Fibroblast of lung (primary cell): ENCODE measurements at regions not wholly inside any gene's neighbourhood (a gene's known extent, or its start where the extent isn't known, plus 50 kb on each side); places are given as distances from the start of the nearest gene placed in this dataset.

ENCODE experiments used
- DNase-seq, 2 donors: peaks; one replicate each; pipeline versions ENCODE4 v3.0.0 to v3.0.0-alpha.2; 2010; ENCODE audit warnings: low read depth in 2 of 2
- H2AFZ ChIP-seq: 2 replicates; pipeline ENCODE4 v1.5.1; 2012; ENCODE audit warnings: low read length, control low read depth, inconsistent platforms
- H3K27ac ChIP-seq: 2 replicates; pipeline ENCODE4 v1.5.1; 2011; ENCODE audit warnings: low read length, control low read depth; ENCODE audit not compliant: insufficient read depth
- H3K27me3 ChIP-seq: 2 replicates; pipeline ENCODE4 v1.5.1; 2011; ENCODE audit warnings: mild to moderate bottlenecking, low read length; ENCODE audit not compliant: control insufficient read depth, insufficient read depth
- H3K36me3 ChIP-seq: 2 replicates; pipeline ENCODE4 v1.5.1; 2011; ENCODE audit warnings: low read length; ENCODE audit not compliant: control insufficient read depth, insufficient read depth
- H3K4me1 ChIP-seq: 2 replicates; pipeline ENCODE4 v1.5.1; 2011; ENCODE audit warnings: low read length; ENCODE audit not compliant: control insufficient read depth, insufficient read depth; ENCODE audit errors: extremely low read depth
- H3K4me2 ChIP-seq: 2 replicates; pipeline ENCODE4 v1.5.1; 2011; ENCODE audit warnings: low read length, control low read depth; ENCODE audit not compliant: insufficient read depth; ENCODE audit errors: extremely low read depth
- H3K4me3 ChIP-seq, 4 experiments: fragments of 200-600 bp in 1 of 4; sonication (generic) in 1 of 4; replicated peaks in 1 of 4; 2 replicates each; pipeline ENCODE4 v1.5.1; 2011 to 2016; ENCODE audit warnings: low read length in 4 of 4, low read depth in 3 of 4, mild to moderate bottlenecking in 3 of 4, control low read depth in 2 of 4, inconsistent platforms in 1 of 4, mixed read lengths in 1 of 4; ENCODE audit not compliant: insufficient read depth in 1 of 4; ENCODE audit errors: control extremely low read depth in 1 of 4
- H3K79me2 ChIP-seq: 2 replicates; pipeline ENCODE4 v1.5.1; 2012; ENCODE audit warnings: mild to moderate bottlenecking, low read length, inconsistent platforms; ENCODE audit not compliant: control insufficient read depth, insufficient read depth
- H3K9ac ChIP-seq: 2 replicates; pipeline ENCODE4 v1.5.1; 2011; ENCODE audit warnings: mild to moderate bottlenecking, low read length, control low read depth; ENCODE audit not compliant: insufficient read depth
- H3K9me3 ChIP-seq: 2 replicates; pipeline ENCODE4 v1.5.1; 2012; ENCODE audit warnings: low read depth, low read length; ENCODE audit not compliant: control insufficient read depth, insufficient read depth
- H4K20me1 ChIP-seq: 2 replicates; pipeline ENCODE4 v1.5.1; 2011; ENCODE audit warnings: low read length; ENCODE audit not compliant: control insufficient read depth, insufficient read depth; ENCODE audit errors: extremely low read depth
- CTCF ChIP-seq, 2 donors: IDR thresholded peaks in 1 of 2; conservative IDR thresholded peaks in 1 of 2; 1 replicate in 1 of 2; 2 replicates in 1 of 2; pipeline ENCODE4 v1.5.1; 2011 to 2012; ENCODE audit warnings: low read length in 2 of 2, control low read depth in 1 of 2, inconsistent platforms in 1 of 2, low read depth in 1 of 2, mild to moderate bottlenecking in 1 of 2
- EZH2 ChIP-seq: IDR thresholded peaks from 2 replicates; pipeline ENCODE4 v1.5.1; 2012; ENCODE audit warnings: low read length, control low read depth, mild to moderate bottlenecking; ENCODE audit errors: missing control alignments

DNA sequence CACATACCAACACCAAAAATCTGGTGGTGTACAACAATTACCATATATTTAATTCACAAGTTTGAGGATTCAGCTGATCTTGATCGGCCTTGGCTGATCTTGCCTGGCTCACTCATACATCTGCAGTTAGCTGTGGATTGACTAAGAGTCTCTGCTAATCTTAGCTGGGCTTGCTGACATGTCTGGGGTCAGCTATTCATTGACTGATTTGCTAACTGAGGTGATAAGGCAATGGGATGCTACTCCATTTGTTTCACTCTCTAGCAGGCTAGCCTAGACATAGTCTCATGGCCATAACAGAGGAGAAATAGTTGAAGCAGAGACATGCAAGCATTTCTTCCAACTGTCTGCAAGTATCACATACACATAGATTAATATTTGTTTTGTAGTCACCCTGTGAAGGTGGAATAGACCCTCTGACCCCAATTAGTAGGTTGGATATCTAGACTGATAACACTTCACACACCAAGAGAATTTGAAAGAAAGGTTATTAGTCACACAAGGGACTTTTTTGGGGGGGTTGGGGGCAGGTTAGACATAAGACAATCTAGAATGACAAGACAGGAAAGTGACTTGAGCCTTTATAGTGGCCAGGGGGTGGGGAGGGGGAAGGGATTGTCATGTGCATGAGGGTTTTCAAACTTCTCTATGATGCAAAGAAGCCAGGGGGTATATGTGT, 142.3 kb downstream of the BARHL2 start:
- no peaks in the 10 kb centered on the region for H4K20me1 ChIP-seq
- H3K9ac ChIP-seq, result no peak overlapping the region
- H3K9me3 ChIP-seq, result no peaks in the 10 kb centered on the region
- TF ChIP-seq EZH2 (no peak), CTCF (conservative IDR thresholded peaks at IDR 0.05 in 1 of 2, IDR thresholded peaks at IDR 0.05 in 1 of 2; ENCODE audit: low read depth in 1 of 2, low read length in 2 of 2) (no peak)
- no peaks in the 10 kb centered on the region for H3K36me3 ChIP-seq
- H3K4me3 ChIP-seq, result no peak overlapping the region
- H3K79me2 ChIP-seq, result no peaks in the 10 kb centered on the region
- H3K27me3 ChIP-seq, result no peaks in the 10 kb centered on the region
- no peak overlapping the region for H2AFZ ChIP-seq
- H3K4me2 ChIP-seq, result no peak overlapping the region
- H3K27ac ChIP-seq, result no peak overlapping the region
- no peak for DNase-seq
- no peaks in the 10 kb centered on the region for H3K4me1 ChIP-seq

- Histone ChIP-seq H3K9ac (no peak overlapping the region), H3K79me2 (no peaks in the 10 kb centered on the region)
These were observed 143.4 kb downstream of the BARHL2 start for GRCh38 chr1:90573736-90574135.

GRCh38 chr1:90572446-90572845, 144.7 kb downstream of the BARHL2 start:
- Histone ChIP-seq H3K9me3 (no peaks in the 10 kb centered on the region), H3K36me3 (no peaks in the 10 kb centered on the region), H2AFZ (no peak overlapping the region), H3K27ac (no peak overlapping the region), H3K27me3 (no peaks in the 10 kb centered on the region), H3K79me2 (no peaks in the 10 kb centered on the region), H3K4me2 (no peak overlapping the region), H3K4me1 (no peaks in the 10 kb centered on the region), H3K9ac (no peak overlapping the region), H3K4me3 (no peak overlapping the region), H4K20me1 (no peaks in the 10 kb centered on the region)
- TF ChIP-seq EZH2, result no peak
- no peak for TF ChIP-seq CTCF (conservative IDR thresholded peaks at IDR 0.05 in 1 of 2, IDR thresholded peaks at IDR 0.05 in 1 of 2; ENCODE audit: low read depth in 1 of 2, low read length in 2 of 2)
- DNase-seq, result no peak

More at GRCh38 chr1:90573736-90574135, 143.4 kb downstream of the BARHL2 start:
- Histone ChIP-seq H3K36me3 (no peaks in the 10 kb centered on the region), H3K9me3 (no peaks in the 10 kb centered on the region), H4K20me1 (no peaks in the 10 kb centered on the region), H3K4me2 (no peak overlapping the region), H3K4me3 (no peak overlapping the region), H2AFZ (no peak overlapping the region), H3K27me3 (no peaks in the 10 kb centered on the region), H3K27ac (no peak overlapping the region), H3K4me1 (no peaks in the 10 kb centered on the region)
- DNase-seq, result no peak
- TF ChIP-seq EZH2 (no peak), CTCF (conservative IDR thresholded peaks at IDR 0.05 in 1 of 2, IDR thresholded peaks at IDR 0.05 in 1 of 2; ENCODE audit: low read depth in 1 of 2, low read length in 2 of 2) (no peak)
